Activated T-helper 17 cell treated with anti-CD3 and anti-CD28 coated beads, Interleukin-2, amount 50 U/mL, for 72 hours (primary cell): ENCODE measurements at regions not wholly inside any gene's neighbourhood (a gene's known extent, or its start where the extent isn't known, plus 50 kb on each side); places are given as distances from the start of the nearest gene placed in this dataset.

ENCODE experiments used
- ATAC-seq: fragments of 150-1000 bp; cut with Tn5 transposase; replicated peaks from 2 replicates; pipeline ENCODE4 v1.10.0; 2021; ENCODE audit warnings: mild to moderate bottlenecking, moderate library complexity
- H3K27ac Mint-ChIP-seq: one replicate; pipeline ENCODE4 v1.8.0; 2022; ENCODE audit warnings: mixed read lengths
- H3K27me3 Mint-ChIP-seq: one replicate; pipeline ENCODE4 v1.8.0; 2022; ENCODE audit warnings: mixed read lengths
- H3K36me3 Mint-ChIP-seq: one replicate; pipeline ENCODE4 v1.8.0; 2022; ENCODE audit warnings: low read depth, mild to moderate bottlenecking, mixed read lengths
- H3K4me1 Mint-ChIP-seq: one replicate; pipeline ENCODE4 v1.8.0; 2022; ENCODE audit warnings: mixed read lengths
- H3K4me3 Mint-ChIP-seq: one replicate; pipeline ENCODE4 v1.8.0; 2022; ENCODE audit warnings: mild to moderate bottlenecking, mixed read lengths
- H3K9me3 Mint-ChIP-seq: one replicate; pipeline ENCODE4 v1.8.0; 2022; ENCODE audit warnings: mixed read lengths

DNA sequence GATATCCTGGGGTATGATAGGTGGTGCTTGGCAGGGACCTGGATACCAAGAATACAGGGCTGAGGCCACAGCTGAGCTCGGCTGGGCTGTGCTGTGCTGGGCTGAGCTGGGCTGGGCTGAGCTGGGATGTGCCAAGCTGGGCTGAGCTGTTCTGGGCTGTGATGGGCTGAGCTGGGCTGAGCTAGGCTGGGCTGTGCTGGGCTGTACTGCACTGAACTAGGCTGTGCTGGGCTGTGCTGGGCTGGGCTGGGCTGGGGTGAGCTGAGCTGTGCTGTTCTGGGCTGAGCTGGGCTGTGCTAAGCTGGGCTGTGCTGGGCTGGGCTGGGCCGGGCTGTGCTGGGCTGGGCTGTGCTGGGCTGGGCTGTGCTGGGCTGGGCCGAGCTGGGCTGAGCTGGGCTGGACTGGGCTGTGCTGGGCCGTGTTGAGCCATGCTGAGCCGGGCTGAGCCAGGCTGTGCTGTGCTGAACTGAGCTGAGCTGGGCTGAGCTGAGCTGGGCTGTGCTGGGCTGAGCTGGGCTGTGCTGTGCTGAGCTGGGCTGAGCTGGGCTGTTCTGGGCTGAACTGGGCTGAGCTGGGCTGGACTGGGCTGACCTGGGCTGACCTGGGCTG, 94.7 kb upstream of the ACTRT2 start:
- H3K9me3 Mint-ChIP-seq, result no peaks in the 10 kb centered on the region
- H3K4me3 Mint-ChIP-seq, result no peak overlapping the region
- H3K27me3 Mint-ChIP-seq, result peaks cover 10% of the 10 kb centered on the region
- H3K4me1 Mint-ChIP-seq, result no peaks in the 10 kb centered on the region
- ATAC-seq, result peak; percentile 9
- no peak overlapping the region for H3K27ac Mint-ChIP-seq
- no peaks in the 10 kb centered on the region for H3K36me3 Mint-ChIP-seq

DNA sequence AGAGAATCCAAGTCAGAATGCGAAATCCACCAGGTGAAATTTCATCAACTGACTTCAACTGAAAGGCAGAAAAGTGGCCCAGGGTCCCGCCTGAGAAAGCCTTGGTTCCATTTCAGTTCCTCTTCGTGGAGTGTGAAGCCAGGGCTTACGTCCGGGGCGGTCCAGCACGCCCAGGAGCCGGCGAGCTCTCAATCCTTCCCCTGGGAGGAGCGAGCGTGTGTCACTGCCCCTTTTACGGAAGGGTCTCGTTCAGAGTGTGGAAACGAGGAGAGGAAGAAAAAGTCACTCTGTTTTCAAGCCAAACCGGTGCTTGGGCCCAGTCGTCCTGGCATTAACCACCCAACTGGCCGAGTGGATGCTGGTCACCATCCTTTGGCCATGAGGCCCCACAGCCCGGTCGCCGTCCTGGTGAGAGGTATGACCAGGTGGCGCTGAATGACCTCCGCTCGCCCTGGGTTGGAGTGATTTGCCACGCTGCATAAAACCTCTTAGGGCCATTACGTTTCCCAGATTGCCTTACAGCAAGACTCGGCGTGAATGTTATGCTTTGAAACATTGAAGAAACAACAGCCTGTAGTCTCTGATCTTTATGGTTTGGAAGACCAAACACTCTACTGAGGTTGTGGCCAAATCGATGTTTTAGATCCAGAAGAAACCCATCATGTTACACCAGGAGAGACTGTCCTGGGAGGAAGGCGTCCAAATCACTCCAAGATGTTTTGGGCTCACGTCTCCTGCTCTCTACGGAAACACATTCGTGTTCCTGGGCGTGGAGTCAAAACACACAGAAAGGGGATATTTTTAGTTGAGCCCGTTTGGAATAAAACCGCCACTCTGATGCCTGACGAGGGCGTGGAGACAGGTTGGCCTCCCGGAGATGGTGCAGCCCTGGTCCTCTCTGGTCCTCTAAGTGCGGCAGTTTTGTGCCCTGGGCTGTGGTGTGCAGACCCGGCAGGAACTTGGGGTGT, 93.6 kb upstream of the ACTRT2 start:
- Mint-ChIP-seq H3K9me3 (no peaks in the 10 kb centered on the region), H3K36me3 (no peaks in the 10 kb centered on the region), H3K27ac (no peak overlapping the region), H3K27me3 (peaks cover 16% of the 10 kb centered on the region), H3K4me1 (no peaks in the 10 kb centered on the region), H3K4me3 (no peak overlapping the region)
- ATAC-seq, result no peak

DNA sequence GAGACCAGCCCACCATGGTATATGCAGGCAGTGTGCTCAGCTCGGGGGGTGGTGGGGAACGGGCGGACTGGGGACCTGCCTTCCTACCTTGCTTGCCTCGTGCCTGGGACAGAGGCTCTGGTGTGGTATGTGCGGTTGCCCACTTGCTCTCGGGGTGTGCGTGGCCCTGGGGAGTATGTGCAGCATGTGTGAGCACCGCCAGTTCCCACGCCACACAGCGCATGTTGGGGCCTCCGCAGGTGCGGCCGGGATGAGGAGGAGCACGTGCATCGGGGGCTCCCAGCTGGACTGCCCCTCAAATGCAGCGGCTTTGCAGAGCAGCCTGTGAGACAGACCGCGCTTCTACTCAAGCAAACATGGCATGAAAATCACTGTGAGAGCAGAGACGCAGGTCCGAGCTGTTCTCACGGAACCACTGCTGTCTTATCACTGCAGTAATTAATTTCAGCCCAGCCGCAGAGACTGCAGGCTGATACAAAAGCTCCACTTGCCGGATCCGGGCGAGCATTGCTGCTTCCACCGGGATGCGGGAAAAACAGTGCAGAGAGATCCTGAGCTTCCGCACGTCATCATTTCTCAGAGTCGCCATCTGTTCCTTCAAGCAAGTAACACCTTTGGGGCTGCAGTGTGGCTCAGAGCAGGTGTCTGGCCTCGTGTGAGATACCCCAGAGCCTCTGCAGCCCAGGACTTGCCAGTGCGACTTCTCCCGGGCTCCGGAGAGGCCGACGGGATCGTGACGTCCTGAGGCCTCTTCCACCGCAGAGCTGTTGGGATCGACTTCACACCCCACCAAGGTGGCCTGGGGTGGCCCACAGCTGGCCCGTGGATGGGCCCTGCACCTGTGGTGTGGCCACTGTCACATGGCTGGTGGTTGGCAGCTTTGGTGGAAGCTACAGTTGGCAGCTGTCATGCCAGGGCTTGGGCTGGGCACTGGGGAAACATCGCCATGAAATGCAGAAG, 92.6 kb upstream of the ACTRT2 start:
- Mint-ChIP-seq H3K27ac (no peak overlapping the region), H3K4me1 (no peaks in the 10 kb centered on the region), H3K27me3 (peaks cover 13% of the 10 kb centered on the region), H3K9me3 (no peaks in the 10 kb centered on the region), H3K4me3 (no peak overlapping the region), H3K36me3 (no peaks in the 10 kb centered on the region)
- no peak for ATAC-seq

DNA sequence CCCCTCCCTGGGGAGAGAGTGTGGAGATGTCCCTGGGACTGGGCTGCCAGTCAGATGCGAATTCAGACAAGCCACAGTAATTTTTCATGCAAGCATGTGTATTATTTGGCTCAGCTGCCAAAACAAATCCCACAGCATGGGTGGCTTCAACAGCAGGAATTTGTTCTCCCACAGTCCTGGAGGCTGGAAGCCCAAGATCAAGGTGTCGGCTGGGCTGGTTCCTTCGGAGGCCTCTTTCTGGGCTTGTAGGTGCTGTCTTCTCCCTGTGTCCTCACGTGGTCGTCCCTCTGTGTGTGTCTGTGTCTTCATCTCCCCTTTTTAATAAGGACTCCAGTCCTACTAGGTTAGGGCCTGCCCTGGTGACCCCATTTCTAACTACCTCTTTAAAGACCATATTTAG, 91.9 kb upstream of the ACTRT2 start:
- no peaks in the 10 kb centered on the region for H3K4me1 Mint-ChIP-seq
- H3K36me3 Mint-ChIP-seq, result no peaks in the 10 kb centered on the region
- peaks cover 13% of the 10 kb centered on the region for H3K27me3 Mint-ChIP-seq
- no peak for ATAC-seq
- no peaks in the 10 kb centered on the region for H3K9me3 Mint-ChIP-seq
- H3K27ac Mint-ChIP-seq, result no peak overlapping the region
- no peak overlapping the region for H3K4me3 Mint-ChIP-seq

DNA sequence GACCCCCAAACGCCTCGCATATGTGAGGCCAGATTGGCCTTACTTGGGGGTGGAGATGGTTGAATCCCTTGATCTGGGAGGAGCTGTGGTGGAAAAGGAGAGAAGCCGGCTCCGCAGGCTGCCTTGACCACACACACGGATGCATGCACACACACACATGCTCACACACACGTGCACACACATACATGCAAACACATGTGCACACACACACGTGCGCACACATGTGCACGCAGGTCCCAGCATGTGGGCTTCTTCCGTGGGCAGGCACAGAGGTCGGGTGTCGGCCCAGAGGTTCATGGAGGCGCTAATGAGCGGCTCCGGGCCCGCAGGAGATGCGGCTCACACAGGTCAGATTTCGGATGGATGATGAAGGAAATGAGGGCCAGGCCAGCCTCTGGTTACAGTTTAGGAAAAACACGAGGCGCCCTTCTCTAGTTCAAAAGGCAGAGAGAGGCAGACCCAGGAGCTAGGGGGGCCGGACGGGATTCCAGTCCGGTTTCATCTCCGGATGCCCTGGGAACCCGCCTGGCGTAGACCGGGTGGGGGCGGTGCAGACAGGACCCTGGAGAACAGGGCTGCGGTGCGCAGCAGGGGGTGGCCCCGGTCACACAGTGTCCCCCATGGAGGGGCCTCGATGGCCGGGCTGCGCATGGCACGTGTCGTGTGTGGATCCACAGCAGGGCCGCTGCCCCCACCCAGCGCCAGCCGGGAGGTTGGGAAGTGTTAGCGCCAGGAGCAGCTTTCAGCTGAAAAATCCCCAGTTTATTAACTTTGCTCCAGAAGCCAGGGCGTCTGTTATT, 91.1 kb upstream of the ACTRT2 start:
- Mint-ChIP-seq H3K36me3 (no peaks in the 10 kb centered on the region), H3K27ac (no peak overlapping the region), H3K4me3 (no peak overlapping the region), H3K27me3 (peaks cover 9% of the 10 kb centered on the region), H3K9me3 (no peaks in the 10 kb centered on the region), H3K4me1 (no peaks in the 10 kb centered on the region)
- no peak for ATAC-seq

DNA sequence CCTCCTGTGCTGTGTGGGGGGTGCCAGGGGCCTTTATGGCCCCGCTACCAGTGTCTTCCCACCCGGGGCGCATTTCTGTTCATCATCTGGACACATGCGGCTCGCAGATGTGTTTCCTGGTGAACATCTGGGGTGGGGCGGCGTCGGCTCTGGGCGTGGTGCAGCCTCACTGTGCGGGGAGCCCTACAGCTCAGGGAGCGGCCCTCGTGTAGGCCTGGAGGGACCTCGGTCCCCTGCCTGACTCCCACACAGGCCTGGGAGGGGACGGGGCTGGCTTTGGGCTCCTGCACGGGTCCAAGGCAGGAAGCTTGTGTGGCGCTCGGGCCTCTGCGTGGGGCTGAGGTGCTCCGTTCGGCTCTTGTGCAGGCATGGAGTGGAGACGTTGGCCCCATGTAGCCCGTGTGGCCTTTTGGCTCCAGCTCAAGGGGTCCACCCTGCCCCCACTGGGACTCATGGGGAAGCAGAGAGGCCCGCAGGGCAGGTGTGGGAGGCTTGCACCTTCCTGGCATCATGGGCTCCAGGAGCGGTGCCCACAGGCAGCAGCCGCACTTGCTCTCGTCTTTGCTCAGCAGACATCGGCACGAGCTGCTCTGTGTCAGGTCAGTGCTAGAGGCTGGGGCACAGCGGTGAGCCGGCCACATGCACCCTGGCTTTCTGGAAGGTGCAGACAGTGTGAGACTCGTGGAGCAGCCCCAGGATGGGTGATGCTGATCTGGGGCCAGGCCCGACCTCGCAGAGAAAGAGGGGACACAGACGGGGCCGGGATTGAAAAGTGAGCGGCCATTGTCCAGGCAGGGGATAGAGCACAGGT, 90.1 kb upstream of the ACTRT2 start:
- no peaks in the 10 kb centered on the region for H3K9me3 Mint-ChIP-seq

DNA sequence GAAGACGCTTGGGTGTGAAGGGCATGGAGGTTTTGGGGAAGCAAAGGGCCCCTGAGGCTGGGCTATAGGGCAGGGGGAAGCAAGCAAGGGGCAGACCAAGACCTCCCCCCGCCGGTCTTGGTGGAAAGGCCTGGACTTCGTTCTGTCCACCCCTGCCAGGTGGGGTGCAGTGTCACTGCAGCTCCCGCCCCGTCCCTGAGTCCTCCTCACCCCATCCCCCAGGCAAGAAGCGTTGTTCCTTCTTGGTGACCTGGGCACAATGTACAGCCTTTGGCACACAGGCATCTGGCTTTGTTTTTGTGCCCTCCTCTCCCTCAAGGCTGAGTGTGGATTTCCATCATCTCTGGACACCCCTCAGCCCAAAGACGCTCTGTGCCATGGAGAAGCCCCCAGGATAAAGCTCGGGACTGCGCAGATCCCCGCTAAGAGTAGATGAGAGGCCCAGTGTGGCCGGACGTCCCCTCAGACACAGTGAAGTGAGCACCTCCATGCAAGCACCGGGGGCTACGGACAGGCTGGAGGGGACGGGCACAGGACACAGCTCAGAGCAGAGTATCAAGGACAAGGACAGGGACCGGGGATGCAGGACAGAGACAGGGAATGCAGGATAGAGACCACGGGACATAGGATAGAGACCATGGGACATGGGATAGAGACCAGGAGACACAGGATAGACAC, 89.4 kb upstream of the ACTRT2 start:
- H3K27me3 Mint-ChIP-seq, result peaks cover 9% of the 10 kb centered on the region
- no peaks in the 10 kb centered on the region for H3K4me1 Mint-ChIP-seq
- no peak for ATAC-seq
- H3K27ac Mint-ChIP-seq, result no peak overlapping the region
- H3K9me3 Mint-ChIP-seq, result no peaks in the 10 kb centered on the region
- H3K36me3 Mint-ChIP-seq, result no peaks in the 10 kb centered on the region
- no peak overlapping the region for H3K4me3 Mint-ChIP-seq

More for the DNA sequence above, 90.1 kb upstream of the ACTRT2 start:
- Mint-ChIP-seq H3K4me1 (no peaks in the 10 kb centered on the region), H3K27ac (no peak overlapping the region), H3K27me3 (peaks cover 9% of the 10 kb centered on the region), H3K4me3 (no peak overlapping the region), H3K36me3 (no peaks in the 10 kb centered on the region)
- ATAC-seq, result no peak

DNA sequence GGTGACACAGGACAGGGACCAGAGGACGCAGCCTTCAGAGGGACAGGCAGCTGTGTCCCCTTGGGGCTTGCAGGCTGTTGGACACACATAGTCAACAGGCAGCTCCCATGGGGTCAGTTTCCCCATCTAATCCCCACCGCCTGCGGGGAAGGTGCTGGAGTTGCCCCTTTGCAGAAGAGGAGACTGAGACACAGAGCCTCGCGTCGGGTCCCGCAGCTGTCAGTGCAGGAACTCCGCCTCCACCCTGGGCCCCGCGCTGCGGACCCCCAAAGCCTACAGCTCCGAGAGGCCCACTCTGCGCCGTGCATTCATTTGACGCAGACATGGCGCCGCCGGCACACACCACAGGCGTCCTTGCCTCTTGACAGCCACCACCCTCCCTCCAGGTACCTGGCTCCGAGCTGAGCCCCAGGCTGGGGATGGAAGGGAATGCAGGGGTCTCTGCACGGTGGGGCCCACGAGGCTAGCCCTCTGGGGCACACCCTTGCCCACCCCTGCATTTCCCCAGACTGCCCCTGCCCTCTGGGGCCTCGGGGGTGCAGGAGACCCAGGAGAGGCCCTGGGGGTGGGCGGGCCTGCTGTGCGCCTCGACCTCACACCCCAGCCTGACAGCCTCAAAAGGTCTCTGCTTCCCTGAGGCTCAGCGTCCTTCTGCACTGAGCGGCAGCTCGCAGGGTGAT, 88.5 kb upstream of the ACTRT2 start:
- H3K27ac Mint-ChIP-seq, result no peak overlapping the region
- H3K9me3 Mint-ChIP-seq, result no peaks in the 10 kb centered on the region
- ATAC-seq, result no peak
- H3K27me3 Mint-ChIP-seq, result peaks cover 9% of the 10 kb centered on the region
- no peaks in the 10 kb centered on the region for H3K4me1 Mint-ChIP-seq
- no peak overlapping the region for H3K4me3 Mint-ChIP-seq
- H3K36me3 Mint-ChIP-seq, result no peaks in the 10 kb centered on the region

DNA sequence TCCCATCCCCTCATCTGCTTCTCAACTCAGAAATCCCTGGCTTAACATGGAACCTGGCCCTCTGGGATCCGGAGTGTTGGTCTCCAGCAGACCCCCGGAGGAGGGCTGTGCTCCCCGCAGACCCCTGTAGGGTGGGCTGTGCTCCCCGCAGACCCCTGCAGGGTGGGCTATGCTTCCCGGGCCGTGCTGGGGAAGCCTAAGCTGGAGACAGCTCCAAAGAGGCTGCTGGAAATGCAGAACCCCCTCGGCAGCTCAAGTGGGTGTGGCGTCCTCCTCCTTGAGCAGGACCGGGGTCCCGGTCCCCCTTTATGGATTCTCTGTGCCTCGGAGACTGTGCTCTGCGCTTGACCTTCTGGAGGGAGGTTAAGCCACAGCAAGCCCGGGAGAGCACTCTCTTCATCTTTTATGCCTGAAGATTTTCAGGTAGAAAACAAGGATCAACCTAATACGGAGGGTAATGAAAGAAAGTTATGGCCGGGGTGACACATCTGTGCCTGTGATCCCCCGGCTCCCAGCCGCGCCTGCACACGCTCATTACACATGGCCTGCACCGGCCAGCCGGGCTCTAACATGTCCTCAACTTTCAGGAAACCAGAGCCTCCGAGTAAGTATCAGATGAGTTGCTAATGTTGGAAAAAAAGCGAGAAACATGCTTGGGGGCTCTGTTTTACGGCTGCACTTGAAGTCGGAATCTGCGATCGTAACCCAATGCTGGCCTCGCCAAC, 87.7 kb upstream of the ACTRT2 start:
- ATAC-seq, result no peak
- Mint-ChIP-seq H3K4me1 (no peaks in the 10 kb centered on the region), H3K4me3 (no peak overlapping the region), H3K27ac (no peak overlapping the region), H3K9me3 (no peaks in the 10 kb centered on the region), H3K36me3 (no peaks in the 10 kb centered on the region), H3K27me3 (peaks cover 9% of the 10 kb centered on the region)

DNA sequence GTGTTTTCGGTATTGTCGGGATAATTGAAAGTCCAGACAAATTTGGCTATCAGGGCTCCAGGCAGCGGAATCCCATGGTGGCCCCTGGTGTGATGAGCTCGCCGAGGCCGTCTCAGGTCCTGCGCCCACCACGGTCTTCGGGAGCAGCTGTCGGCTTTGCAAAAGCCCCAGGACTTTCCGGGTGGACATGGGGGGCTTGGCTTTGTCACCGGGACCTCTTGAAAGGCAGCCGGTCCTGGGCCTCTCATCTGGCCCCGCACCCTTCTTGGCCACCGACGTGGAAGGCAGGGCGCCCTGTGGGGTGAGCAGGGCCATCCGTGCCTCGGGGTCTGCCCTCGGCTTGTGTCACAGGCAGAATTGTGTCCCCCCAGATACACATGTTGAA, 87.1 kb upstream of the ACTRT2 start:
- Mint-ChIP-seq H3K9me3 (no peaks in the 10 kb centered on the region), H3K4me1 (no peaks in the 10 kb centered on the region), H3K4me3 (no peak overlapping the region), H3K27ac (no peak overlapping the region), H3K27me3 (peaks cover 9% of the 10 kb centered on the region), H3K36me3 (no peaks in the 10 kb centered on the region)
- no peak for ATAC-seq

DNA sequence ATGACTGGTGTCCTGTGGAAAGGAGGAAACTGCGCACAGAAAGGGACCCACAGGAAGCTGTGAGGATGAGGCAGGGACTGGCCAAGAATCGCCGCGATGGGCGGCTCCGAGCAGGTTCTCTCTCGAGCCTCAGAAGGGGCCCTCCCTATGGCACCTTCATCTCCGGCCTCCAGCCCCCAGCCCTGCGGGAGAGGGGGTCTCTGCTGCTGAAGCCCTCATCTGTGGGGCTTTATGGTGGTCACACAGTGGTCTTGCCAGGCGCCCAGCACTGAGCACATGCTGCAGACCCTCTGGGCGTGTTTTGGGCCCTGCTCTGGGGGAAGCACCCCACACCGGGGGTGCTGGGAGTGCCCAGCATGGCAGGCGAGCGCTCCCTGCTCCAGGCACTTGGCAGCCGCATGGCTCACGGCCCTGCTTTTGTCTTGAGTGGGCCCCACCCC, 86.6 kb upstream of the ACTRT2 start:
- H3K4me1 Mint-ChIP-seq, result no peaks in the 10 kb centered on the region
- peaks cover 9% of the 10 kb centered on the region for H3K27me3 Mint-ChIP-seq
- no peak overlapping the region for H3K4me3 Mint-ChIP-seq
- H3K36me3 Mint-ChIP-seq, result no peaks in the 10 kb centered on the region
- no peak for ATAC-seq
- H3K27ac Mint-ChIP-seq, result no peak overlapping the region
- H3K9me3 Mint-ChIP-seq, result no peaks in the 10 kb centered on the region

DNA sequence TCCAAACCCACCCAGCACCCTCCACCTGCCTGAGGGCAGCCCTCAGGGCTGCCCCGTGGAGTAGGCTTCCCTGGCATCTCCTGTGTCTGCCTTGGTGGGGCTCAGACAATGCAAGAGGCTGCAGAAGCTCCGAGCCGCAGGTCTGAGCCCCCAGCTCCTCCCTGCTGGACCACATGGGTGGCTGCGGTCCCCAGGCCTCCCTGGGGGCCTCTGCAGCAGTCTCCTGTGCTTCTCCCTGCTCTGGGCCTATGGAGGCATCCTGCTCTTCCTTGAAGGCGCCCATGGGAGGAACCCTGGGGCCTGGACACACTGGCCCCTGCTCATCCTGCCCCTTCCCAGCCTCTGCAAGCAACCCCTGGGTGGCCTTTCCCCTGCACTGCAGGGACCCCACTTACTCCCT, 86.1 kb upstream of the ACTRT2 start:
- no peak for ATAC-seq
- Mint-ChIP-seq H3K36me3 (no peaks in the 10 kb centered on the region), H3K27me3 (peaks cover 9% of the 10 kb centered on the region), H3K4me3 (no peak overlapping the region), H3K9me3 (no peaks in the 10 kb centered on the region), H3K27ac (no peak overlapping the region), H3K4me1 (no peaks in the 10 kb centered on the region)
